PC-9 (cell line): ENCODE measurements at regions not wholly inside any gene's neighbourhood (a gene's known extent, or its start where the extent isn't known, plus 50 kb on each side); places are given as distances from the start of the nearest gene placed in this dataset.

Experiments used
- CTCF ChIP-seq: fragments of 200-600 bp; sonication (generic); conservative IDR thresholded peaks from 2 replicates; pipeline ENCODE4 v1.6.1; 2017; ENCODE audit warnings: mixed run types, antibody characterized with exemption, mild to moderate bottlenecking, moderate library complexity
- EZH2 ChIP-seq: fragments of 200-600 bp; sonication (generic); IDR thresholded peaks from 2 replicates; pipeline ENCODE4 v1.8.0; 2017; ENCODE audit warnings: antibody characterized with exemption, low read depth

- no peak for TF ChIP-seq CTCF
- TF ChIP-seq EZH2: no peak
Observed at GRCh38 chr20:41746635-41747034, 128.5 kb upstream of the CHD6 start.
